ENCODE measurements at regions not wholly inside any gene's neighbourhood (a gene's known extent, or its start where the extent isn't known, plus 50 kb on each side); places are given as distances from the start of the nearest gene placed in this dataset.

GRCh38 chr3:139202226-139202958 is 141.4 kb upstream of the MRPS22 start (continued):
- TF ChIP-seq RNF219 (CRISPR knock-in tag; IDR thresholded peaks at IDR 0.05) (no peak), FOSL2 (CRISPR knock-in tag; IDR thresholded peaks at IDR 0.05) (0 out of 2 replicates have a peak, but pooled peaks have one; percentile 5), MYNN (CRISPR knock-in tag; IDR thresholded peaks at IDR 0.05; ENCODE audit: low read depth) (no peak), ZNF10 (CRISPR knock-in tag; IDR thresholded peaks at IDR 0.05; ENCODE audit: borderline replicate concordance, low read depth) (no peak), ZBTB2 (CRISPR knock-in tag; IDR thresholded peaks at IDR 0.05; ENCODE audit: low read depth) (no peak), HOXD1 (CRISPR knock-in tag; IDR thresholded peaks at IDR 0.05) (no peak), TERF1 (CRISPR knock-in tag; IDR thresholded peaks at IDR 0.05) (no peak), KMT2B (CRISPR knock-in tag; IDR thresholded peaks at IDR 0.05) (no peak), SAP130 (CRISPR knock-in tag; IDR thresholded peaks at IDR 0.05; ENCODE audit: low read depth) (peak; percentile 43), ZNF562 (CRISPR knock-in tag; IDR thresholded peaks at IDR 0.05; ENCODE audit: borderline replicate concordance) (no peak), ZNF18 (CRISPR knock-in tag; IDR thresholded peaks at IDR 0.05; ENCODE audit: insufficient replicate concordance) (no peak), TP53 (CRISPR knock-in tag; conservative IDR thresholded peaks at IDR 0.05) (no peak), ZFAT (CRISPR knock-in tag; conservative IDR thresholded peaks at IDR 0.05) (no peak), ARHGAP35 (CRISPR knock-in tag; IDR thresholded peaks at IDR 0.05; ENCODE audit: borderline replicate concordance) (no peak), ZNF232 (CRISPR knock-in tag; IDR thresholded peaks at IDR 0.05; ENCODE audit: borderline replicate concordance) (no peak), HIVEP1 (CRISPR knock-in tag; IDR thresholded peaks at IDR 0.05) (no peak), ASH2L (IDR thresholded peaks at IDR 0.05; ENCODE audit: insufficient read length, low read depth, low read length) (no peak), JDP2 (CRISPR knock-in tag; IDR thresholded peaks at IDR 0.05; ENCODE audit: borderline replicate concordance) (no peak), ZNF354B (CRISPR knock-in tag; IDR thresholded peaks at IDR 0.05) (no peak), RORA (CRISPR knock-in tag; IDR thresholded peaks at IDR 0.05) (no peak), PBX2 (CRISPR knock-in tag; IDR thresholded peaks at IDR 0.05) (peak; percentile 44; the same call in 1 of the 2 replicates), ZNF17 (CRISPR knock-in tag; IDR thresholded peaks at IDR 0.05) (no peak), THAP11 (CRISPR knock-in tag; IDR thresholded peaks at IDR 0.05) (no peak), ZNF674 (CRISPR knock-in tag; IDR thresholded peaks at IDR 0.05; ENCODE audit: low read depth) (no peak)
